GM18519 (cell line): ENCODE measurements at regions not wholly inside any gene's neighbourhood (a gene's known extent, or its start where the extent isn't known, plus 50 kb on each side); places are given as distances from the start of the nearest gene placed in this dataset.

ENCODE experiments used
- ATAC-seq: cut with Tn5 transposase; IDR thresholded peaks from one replicate; pipeline ENCODE4 v1.9.1; 2021; ENCODE audit warnings: mild to moderate bottlenecking, moderate library complexity; ENCODE audit not compliant: unreplicated experiment, low FRiP score

- ATAC-seq, result peak; percentile 34
Measured at GRCh38 chr2:136207030-136207623, 89.2 kb upstream of the CXCR4 start.

- peak; percentile 94 for ATAC-seq
Measured at GRCh38 chr2:136206613-136207012, 88.7 kb upstream of the CXCR4 start.

- ATAC-seq, result no peak
Measured at GRCh38 chr2:136205615-136206014, 87.7 kb upstream of the CXCR4 start.

- ATAC-seq, result no peak
Measured at GRCh38 chr2:136204971-136205370, 87.0 kb upstream of the CXCR4 start.

GRCh38 chr2:136195226-136195625 lies 77.3 kb upstream of the CXCR4 start:
- no peak for ATAC-seq

GRCh38 chr2:136191041-136191440 lies 73.1 kb upstream of the CXCR4 start:
- no peak for ATAC-seq

GRCh38 chr2:136189221-136189782 lies 71.4 kb upstream of the CXCR4 start:
- ATAC-seq, result no peak

GRCh38 chr2:136188086-136188485 lies 70.1 kb upstream of the CXCR4 start:
- no peak for ATAC-seq

GRCh38 chr2:136185981-136186776 lies 68.2 kb upstream of the CXCR4 start:
- ATAC-seq, result no peak

GRCh38 chr2:136183097-136183496 lies 65.1 kb upstream of the CXCR4 start:
- ATAC-seq, result no peak

GRCh38 chr2:136182315-136182714 lies 64.4 kb upstream of the CXCR4 start:
- ATAC-seq, result no peak

GRCh38 chr2:136179602-136179975 lies 61.6 kb upstream of the CXCR4 start:
- ATAC-seq, result no peak

- ATAC-seq, result no peak
Measured at GRCh38 chr2:136178941-136179601, 61.1 kb upstream of the CXCR4 start.

GRCh38 chr2:136175868-136176267 lies 57.9 kb upstream of the CXCR4 start:
- no peak for ATAC-seq

- ATAC-seq, result no peak
Measured at GRCh38 chr2:136175466-136175865, 57.5 kb upstream of the CXCR4 start.

- no peak for ATAC-seq
Measured at GRCh38 chr2:136173126-136173525, 55.2 kb upstream of the CXCR4 start.

- no peak for ATAC-seq
Measured at GRCh38 chr2:136171223-136171622, 53.3 kb upstream of the CXCR4 start.

- ATAC-seq, result no peak
Measured at GRCh38 chr2:136168720-136169119, 50.8 kb upstream of the CXCR4 start.

- ATAC-seq, result no peak
Measured at GRCh38 chr2:136167721-136168475, 49.9 kb upstream of the CXCR4 start.
